HFF-Myc (cell line): ENCODE measurements at regions not wholly inside any gene's neighbourhood (a gene's known extent, or its start where the extent isn't known, plus 50 kb on each side); places are given as distances from the start of the nearest gene placed in this dataset.
A peak's percentile ranks its signal among the peaks of the same experiment; 100 is the strongest.

Experiments
- DNase-seq: peaks from one replicate; pipeline ENCODE4 v3.0.0-alpha.2; 2011; ENCODE audit warnings: low read depth; ENCODE audit errors: extremely low read depth
- H3K4me3 ChIP-seq: replicated peaks from 2 replicates; pipeline ENCODE4 v1.5.1; 2011; ENCODE audit warnings: low read depth, mild to moderate bottlenecking, control low read depth, low read length
- TF ChIP-seq, protein P1 (sequence below): IDR thresholded peaks from 2 replicates; pipeline ENCODE4 v1.5.1; 2012; ENCODE audit warnings: mild to moderate bottlenecking, low read depth, low read length, control low read depth; ENCODE audit errors: missing control alignments

DNA sequence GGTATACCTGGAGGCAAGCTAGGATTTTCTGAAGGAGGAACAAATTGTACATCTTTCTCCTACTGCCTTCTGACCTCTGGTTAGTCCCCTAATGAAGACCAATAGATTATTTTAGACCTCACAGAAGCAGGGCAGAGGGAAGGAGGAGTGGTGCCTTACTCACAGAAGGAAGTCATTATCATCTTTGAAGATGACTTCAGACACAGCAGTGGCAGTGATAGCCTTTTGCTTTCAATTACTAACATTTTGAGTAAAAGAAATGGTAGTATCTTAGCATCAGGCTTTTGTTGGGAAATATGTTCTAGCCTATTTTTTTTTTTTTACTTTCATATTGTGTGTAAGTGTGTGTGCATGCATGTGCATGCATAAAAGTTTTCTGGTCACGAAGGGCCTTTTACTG is 164.2 kb upstream of the PLN start:
- TF ChIP-seq, protein P1, sequence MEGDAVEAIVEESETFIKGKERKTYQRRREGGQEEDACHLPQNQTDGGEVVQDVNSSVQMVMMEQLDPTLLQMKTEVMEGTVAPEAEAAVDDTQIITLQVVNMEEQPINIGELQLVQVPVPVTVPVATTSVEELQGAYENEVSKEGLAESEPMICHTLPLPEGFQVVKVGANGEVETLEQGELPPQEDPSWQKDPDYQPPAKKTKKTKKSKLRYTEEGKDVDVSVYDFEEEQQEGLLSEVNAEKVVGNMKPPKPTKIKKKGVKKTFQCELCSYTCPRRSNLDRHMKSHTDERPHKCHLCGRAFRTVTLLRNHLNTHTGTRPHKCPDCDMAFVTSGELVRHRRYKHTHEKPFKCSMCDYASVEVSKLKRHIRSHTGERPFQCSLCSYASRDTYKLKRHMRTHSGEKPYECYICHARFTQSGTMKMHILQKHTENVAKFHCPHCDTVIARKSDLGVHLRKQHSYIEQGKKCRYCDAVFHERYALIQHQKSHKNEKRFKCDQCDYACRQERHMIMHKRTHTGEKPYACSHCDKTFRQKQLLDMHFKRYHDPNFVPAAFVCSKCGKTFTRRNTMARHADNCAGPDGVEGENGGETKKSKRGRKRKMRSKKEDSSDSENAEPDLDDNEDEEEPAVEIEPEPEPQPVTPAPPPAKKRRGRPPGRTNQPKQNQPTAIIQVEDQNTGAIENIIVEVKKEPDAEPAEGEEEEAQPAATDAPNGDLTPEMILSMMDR: no peak
- no peak for DNase-seq

DNA sequence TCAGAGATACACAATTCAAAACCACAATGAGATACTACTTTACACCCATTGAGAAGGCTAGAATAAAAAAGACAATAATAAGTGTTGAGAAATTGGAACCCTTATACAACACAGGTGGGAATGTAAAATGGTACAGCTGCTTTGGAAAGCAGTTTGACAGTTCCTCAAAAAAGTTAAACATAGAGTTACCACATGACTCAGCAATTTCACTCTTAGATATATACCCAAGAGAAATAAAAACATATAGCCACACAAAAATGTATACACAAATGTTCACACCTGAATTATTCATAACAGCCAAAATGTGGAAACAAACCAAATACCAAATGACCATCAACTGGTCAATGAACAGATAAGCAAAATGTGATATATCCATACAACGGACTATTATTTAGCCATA is 161.1 kb upstream of the PLN start:
- TF ChIP-seq, protein P1: no peak
- no peak overlapping the region for H3K4me3 ChIP-seq
- DNase-seq: no peak

More for the DNA sequence above, 164.2 kb upstream of the PLN start:
- H3K4me3 ChIP-seq: no peak overlapping the region

DNA sequence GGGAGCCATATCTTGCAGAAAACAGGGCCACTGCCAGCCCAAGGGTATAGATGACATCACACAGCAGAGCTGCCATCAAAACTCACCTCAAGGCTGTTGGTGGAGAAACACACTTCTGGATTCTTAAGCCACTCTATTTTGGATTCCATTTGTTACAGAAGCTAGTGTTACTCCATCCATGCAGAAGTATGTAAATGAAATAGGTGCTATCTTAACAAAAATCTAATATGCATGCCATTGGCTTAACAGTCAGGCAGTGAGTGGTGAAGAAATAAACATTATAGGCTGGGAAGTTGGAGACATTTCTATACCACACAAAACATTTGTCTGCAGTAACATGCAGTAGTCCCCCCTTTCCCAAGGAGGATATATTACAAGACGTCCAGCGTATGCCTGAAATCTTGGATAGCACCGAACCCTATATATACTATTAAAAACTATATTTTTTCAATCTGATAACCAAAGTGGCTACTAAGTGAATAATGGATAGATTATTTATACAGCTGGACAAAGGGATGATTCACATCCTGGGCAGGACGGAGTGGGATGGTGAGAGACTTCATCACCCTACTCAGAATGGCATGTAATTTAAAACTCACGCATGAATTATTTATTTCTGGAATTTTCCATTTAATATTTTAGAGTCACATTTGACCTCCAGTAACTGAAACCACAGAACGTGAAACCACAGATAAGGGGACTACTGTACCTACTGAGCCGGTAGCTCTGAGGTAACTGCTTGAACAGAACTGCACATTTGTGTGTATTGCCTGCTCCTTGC is 160.0 kb upstream of the PLN start:
- TF ChIP-seq, protein P1: no peak
- DNase-seq: peak; percentile 78
- H3K4me3 ChIP-seq: no peak overlapping the region

DNA sequence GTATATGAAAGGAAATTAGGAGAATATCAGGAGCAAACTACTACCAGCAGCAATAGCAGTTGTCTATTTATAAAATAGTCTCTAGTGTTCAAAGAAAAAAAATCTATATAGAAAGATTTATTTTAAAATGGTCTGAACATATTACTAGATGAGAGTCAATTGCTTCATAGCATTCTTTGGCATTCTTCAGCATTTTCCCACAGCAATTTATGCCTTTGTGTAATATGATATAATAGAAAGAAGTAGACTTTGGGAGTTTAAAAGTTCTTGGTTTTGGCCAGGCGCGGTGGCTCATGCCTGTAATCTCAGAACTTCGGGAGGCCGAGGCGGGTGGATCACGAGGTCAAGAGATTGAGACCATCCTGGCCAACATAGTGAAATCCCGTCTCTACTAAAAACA is 157.0 kb upstream of the PLN start:
- DNase-seq: no peak
- no peak overlapping the region for H3K4me3 ChIP-seq
- TF ChIP-seq, protein P1: no peak

DNA sequence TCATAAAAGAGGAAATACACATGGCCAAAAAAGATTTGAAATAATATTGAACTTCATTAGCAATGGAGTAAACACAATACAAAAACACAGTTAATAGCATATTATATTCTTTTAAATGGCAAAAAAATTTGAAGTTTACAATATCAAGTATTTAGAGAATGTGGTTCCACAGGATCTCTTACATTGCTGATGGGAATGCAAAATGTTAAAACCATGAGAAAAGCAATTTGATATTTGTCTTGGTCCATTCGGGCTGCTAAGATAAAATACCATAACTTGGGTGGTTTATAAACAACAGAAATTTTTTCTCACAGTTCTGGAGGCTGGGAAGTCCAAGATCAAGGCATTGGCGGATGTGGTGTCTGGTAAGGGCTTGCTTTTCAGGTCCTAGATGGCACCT is 154.0 kb upstream of the PLN start:
- TF ChIP-seq, protein P1: no peak
- no peak for DNase-seq
- no peak overlapping the region for H3K4me3 ChIP-seq

DNA sequence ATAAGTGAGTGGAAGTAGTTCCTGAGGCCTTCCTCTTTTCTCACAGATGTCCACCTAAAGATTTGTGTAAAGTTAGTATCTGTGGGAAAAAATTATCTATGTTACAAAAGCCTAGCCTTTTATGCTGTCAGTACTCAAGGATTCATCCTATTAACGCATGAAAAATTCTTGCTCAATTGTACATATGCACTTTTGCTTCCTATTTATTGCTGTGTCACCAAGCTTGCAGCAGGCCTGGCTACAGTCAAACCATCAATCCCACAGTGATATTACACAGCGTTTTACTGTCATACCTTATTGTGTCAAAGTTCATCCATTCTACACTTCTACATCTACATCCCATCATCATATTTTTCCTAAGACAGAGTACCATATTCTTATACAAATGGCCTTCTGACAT is 151.1 kb upstream of the PLN start:
- no peak for DNase-seq
- TF ChIP-seq, protein P1: no peak
- H3K4me3 ChIP-seq: no peak overlapping the region
